Fibroblast of skin of left biceps (primary cell): ENCODE measurements at regions not wholly inside any gene's neighbourhood (a gene's known extent, or its start where the extent isn't known, plus 50 kb on each side); places are given as distances from the start of the nearest gene placed in this dataset.
A peak's percentile ranks its signal among the peaks of the same experiment; 100 is the strongest.
"Not testable (repeated sequence)": the region's sequence is repeated elsewhere in the genome, so short reads cannot be mapped to it uniquely, and the experiment has no call there.

Experiments
- DNase-seq, 2 experiments: peaks; one replicate each; pipeline ENCODE4 v3.0.0-alpha.2; 2013; ENCODE audit warnings: low read depth in 2 of 2

GRCh38 chr14:37785298-37785697, 189.9 kb downstream of the TTC6 start:
- DNase-seq = not testable (repeated sequence)

GRCh38 chr14:37786114-37786625, 190.7 kb downstream of the TTC6 start:
- DNase-seq = not testable (repeated sequence)

GRCh38 chr14:37787879-37788494, 192.6 kb downstream of the TTC6 start:
- DNase-seq = no peak

- no peak for DNase-seq
Measured at GRCh38 chr14:37791384-37792036, 196.1 kb downstream of the TTC6 start.

GRCh38 chr14:37792124-37792523, 196.7 kb downstream of the TTC6 start:
- no peak for DNase-seq

- no peak for DNase-seq
Measured at GRCh38 chr14:37796703-37797416, 201.4 kb downstream of the TTC6 start.

- no peak for DNase-seq
Measured at GRCh38 chr14:37797675-37798074, 202.2 kb downstream of the TTC6 start.

GRCh38 chr14:37807722-37808121, 212.3 kb downstream of the TTC6 start:
- no peak for DNase-seq

- no peak for DNase-seq
Measured at GRCh38 chr14:37810094-37810801, 214.8 kb downstream of the TTC6 start.

- DNase-seq = no peak
Measured at GRCh38 chr14:37813732-37814131, 218.3 kb downstream of the TTC6 start.

GRCh38 chr14:37816135-37816534, 220.7 kb downstream of the TTC6 start:
- no peak for DNase-seq

GRCh38 chr14:37816743-37817295, 221.4 kb downstream of the TTC6 start:
- DNase-seq = no peak

GRCh38 chr14:37819155-37820015, 224.0 kb downstream of the TTC6 start:
- DNase-seq = peak; percentile 26 to 33

GRCh38 chr14:37820810-37821209, 225.4 kb downstream of the TTC6 start:
- not testable (repeated sequence) for DNase-seq

- no peak for DNase-seq
Measured at GRCh38 chr14:37824939-37825712, 229.7 kb downstream of the TTC6 start.

- no peak for DNase-seq
Measured at GRCh38 chr14:37826869-37827268, 231.4 kb downstream of the TTC6 start.

GRCh38 chr14:37830271-37830670, 234.8 kb downstream of the TTC6 start:
- DNase-seq = no peak

GRCh38 chr14:37834275-37834674, 238.8 kb downstream of the TTC6 start:
- no peak for DNase-seq

GRCh38 chr14:37838778-37839177, 243.3 kb downstream of the TTC6 start:
- not testable (repeated sequence) for DNase-seq

- not testable (repeated sequence) for DNase-seq
Measured at GRCh38 chr14:37841039-37841438, 245.6 kb downstream of the TTC6 start.
